ENCODE measurements at regions not wholly inside any gene's neighbourhood (a gene's known extent, or its start where the extent isn't known, plus 50 kb on each side); places are given as distances from the start of the nearest gene placed in this dataset.
"Not testable (repeated sequence)": the region's sequence is repeated elsewhere in the genome, so short reads cannot be mapped to it uniquely, and the experiment has no call there.

DNA sequence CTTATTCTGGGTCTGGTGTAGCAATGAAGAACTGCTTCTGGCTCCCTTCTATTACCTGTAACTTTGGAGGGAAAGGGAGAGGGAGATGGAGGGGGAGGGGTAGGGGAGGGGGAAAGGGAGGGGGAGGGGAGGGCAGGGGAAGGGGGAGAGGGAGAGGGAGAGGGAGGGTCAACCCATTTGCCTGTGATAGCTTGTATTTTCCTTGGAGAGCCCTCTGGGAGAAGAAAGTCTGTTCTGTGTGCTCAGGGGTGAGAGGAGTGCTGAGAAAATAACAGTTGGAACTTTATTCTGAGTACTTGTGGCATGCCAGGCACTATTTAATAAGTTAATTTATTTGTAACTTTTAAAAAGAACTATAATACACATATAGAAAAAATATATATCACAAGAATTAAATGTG lies 70.7 kb upstream of the TSPAN2 start:
- intact Hi-C loops (cut with micrococcal nuclease), result no loop called here
- Mint-ChIP-seq H3K9me3 (no peaks in the 10 kb centered on the region), H3K36me3 (ENCODE audit: low read depth) (no peaks in the 10 kb centered on the region), H3K4me1 (no peaks in the 10 kb centered on the region), H3K27ac (no peak overlapping the region), H3K4me3 (no peak overlapping the region), H3K27me3 (peaks cover 6% of the 10 kb centered on the region)
- DNase-seq, result no peak

DNA sequence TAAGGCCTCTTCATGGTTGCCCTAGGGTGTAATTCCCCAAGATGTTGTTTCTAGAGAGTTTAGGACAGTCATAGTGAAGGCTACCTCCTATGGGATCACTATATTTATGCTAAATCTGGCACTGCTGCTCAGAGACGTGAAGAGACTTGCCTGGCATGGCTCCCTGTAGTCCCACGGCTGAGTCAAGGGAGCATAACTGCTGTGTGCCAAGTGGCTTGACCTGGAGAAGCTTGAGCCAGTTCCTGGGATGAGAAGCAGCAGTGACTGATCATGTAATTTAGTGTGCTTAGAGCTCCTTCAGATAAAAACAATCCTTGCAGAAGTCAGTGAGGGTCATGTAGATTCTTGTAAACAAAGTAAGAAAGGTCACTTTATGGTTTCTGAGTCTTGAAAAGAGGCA lies 68.9 kb upstream of the TSPAN2 start:
- no peak for DNase-seq
- no peaks in the 10 kb centered on the region for H3K36me3 Mint-ChIP-seq (ENCODE audit: low read depth)

DNA sequence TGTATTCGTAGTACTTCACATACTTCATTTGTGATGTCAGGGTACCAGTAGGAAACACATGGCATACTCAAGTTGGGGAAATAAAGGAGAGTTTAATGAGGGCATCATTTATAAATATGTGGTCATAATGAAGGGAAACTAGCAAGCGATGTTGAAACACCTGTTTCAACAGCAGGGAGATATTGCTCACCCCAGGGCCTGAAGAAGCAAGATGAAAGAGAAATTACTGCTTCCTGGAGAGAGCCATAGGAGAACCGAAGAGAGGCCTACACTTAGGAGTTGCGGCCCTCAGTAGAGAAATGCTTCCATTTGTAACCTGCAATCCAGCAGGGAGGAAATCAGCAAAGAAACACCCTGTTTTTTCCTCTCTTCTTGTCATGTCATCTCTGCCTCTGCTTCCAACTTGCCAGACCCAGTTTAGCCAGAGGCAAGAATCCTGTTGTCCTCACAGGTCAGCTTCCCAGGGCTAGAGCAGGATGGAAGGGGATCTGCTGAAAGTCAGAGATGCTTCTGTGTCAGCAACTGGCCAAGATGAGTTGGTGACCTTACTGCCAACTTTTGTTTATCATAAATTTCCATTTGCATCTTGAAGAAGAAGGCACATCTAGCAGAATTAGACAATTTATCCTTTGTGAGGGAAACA lies 67.6 kb upstream of the TSPAN2 start:
- no peaks in the 10 kb centered on the region for H3K9me3 Mint-ChIP-seq
- intact Hi-C loops (cut with micrococcal nuclease), result no loop called here
- peaks cover 2% of the 10 kb centered on the region for H3K27me3 Mint-ChIP-seq
- no peaks in the 10 kb centered on the region for H3K36me3 Mint-ChIP-seq (ENCODE audit: low read depth)
- no peak overlapping the region for H3K4me3 Mint-ChIP-seq
- no peak for DNase-seq
- H3K27ac Mint-ChIP-seq, result no peak overlapping the region
- H3K4me1 Mint-ChIP-seq, result no peaks in the 10 kb centered on the region

More for the DNA sequence above, 68.9 kb upstream of the TSPAN2 start:
- H3K4me1 Mint-ChIP-seq, result no peaks in the 10 kb centered on the region
- no peak overlapping the region for H3K4me3 Mint-ChIP-seq
- H3K9me3 Mint-ChIP-seq, result no peaks in the 10 kb centered on the region
- intact Hi-C loops (cut with micrococcal nuclease), result no loop called here
- no peak overlapping the region for H3K27ac Mint-ChIP-seq
- H3K27me3 Mint-ChIP-seq, result peaks cover 2% of the 10 kb centered on the region

DNA sequence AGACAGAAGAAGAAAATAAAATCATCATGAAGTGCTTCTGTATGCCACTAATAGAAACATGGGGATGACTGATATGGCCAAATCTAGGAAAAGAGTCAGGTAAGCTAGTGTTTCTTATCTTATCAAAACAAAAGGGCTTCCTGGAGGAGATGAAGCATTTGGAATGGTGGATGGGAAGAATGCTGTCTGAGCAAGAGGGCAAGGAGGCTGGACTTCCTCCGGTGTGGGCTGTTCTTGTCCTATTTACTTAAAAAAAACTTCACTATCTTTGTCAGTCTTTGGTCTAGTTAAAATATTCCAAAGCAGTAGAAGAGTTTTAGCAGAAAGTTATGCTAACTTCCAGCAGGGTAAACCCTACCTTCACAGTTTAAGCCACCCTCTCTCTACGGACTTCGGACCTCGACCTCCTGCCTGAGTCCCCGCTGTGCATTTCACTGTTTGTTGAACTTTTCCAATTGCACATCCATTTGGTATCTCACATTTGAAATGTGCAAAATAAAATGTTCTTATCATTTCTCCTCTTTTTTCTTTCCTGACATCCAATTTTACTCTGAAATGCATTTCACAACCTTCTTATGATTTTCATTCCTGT lies 64.8 kb upstream of the TSPAN2 start:
- no peak for DNase-seq
- Mint-ChIP-seq H3K4me3 (no peak overlapping the region), H3K27ac (no peak overlapping the region)

DNA sequence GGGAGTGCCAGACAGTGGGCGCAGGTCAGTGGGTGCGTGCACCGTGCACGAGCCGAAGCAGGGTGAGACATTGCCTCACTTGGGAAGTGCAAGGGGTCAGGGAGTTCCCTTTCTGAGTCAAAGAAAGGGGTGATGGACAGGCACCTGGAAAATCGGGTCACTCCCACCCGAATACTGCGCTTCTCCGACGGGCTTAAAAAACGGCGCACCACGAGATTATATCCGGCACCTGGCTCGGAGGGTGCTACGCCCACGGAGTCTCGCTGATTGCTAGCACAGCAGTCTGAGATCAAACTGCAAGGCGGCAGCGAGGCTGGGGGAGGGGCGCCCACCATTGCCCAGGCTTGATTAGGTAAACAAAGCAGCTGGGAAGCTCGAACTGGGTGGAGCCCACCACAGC lies 58.6 kb upstream of the TSPAN2 start:
- Mint-ChIP-seq H3K4me3 (peak overlapping the region; percentile 56), H3K27me3 (peaks cover 28% of the 10 kb centered on the region)
- intact Hi-C loops (cut with micrococcal nuclease); DNase-seq; H3K36me3 Mint-ChIP-seq (ENCODE audit: low read depth); H3K27ac Mint-ChIP-seq; H3K4me1 Mint-ChIP-seq; H3K9me3 Mint-ChIP-seq: not testable (repeated sequence)

More for the DNA sequence above, 64.8 kb upstream of the TSPAN2 start:
- intact Hi-C loops (cut with micrococcal nuclease), result no loop called here
- peaks cover 2% of the 10 kb centered on the region for H3K27me3 Mint-ChIP-seq
- H3K9me3 Mint-ChIP-seq, result no peaks in the 10 kb centered on the region
- H3K4me1 Mint-ChIP-seq, result no peaks in the 10 kb centered on the region
- no peaks in the 10 kb centered on the region for H3K36me3 Mint-ChIP-seq (ENCODE audit: low read depth)

DNA sequence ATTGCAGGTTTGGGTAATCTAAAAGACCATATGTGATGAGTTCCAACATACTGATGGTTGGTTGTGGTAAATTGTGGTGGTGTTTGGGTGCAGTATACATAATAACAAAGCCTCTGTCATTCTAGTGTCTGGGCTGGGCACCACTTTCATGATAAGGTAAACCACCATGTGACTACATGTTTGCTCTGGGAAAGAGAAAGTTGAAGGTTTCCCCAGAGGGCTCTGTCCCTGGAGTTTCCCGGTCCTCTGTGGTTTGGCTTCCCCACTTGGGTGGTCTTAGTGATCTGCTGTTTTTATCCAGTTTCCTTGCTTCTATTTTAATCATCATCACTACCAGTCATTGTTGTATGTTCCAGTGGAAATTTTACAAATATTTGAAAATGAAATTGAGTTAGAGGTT lies 55.9 kb upstream of the TSPAN2 start:
- Mint-ChIP-seq H3K4me1 (peaks cover 3% of the 10 kb centered on the region), H3K27ac (no peak overlapping the region), H3K27me3 (peaks cover 38% of the 10 kb centered on the region), H3K9me3 (no peaks in the 10 kb centered on the region), H3K36me3 (ENCODE audit: low read depth) (no peaks in the 10 kb centered on the region), H3K4me3 (no peak overlapping the region)
- DNase-seq, result no peak
- intact Hi-C loops (cut with micrococcal nuclease), result no loop called here

DNA sequence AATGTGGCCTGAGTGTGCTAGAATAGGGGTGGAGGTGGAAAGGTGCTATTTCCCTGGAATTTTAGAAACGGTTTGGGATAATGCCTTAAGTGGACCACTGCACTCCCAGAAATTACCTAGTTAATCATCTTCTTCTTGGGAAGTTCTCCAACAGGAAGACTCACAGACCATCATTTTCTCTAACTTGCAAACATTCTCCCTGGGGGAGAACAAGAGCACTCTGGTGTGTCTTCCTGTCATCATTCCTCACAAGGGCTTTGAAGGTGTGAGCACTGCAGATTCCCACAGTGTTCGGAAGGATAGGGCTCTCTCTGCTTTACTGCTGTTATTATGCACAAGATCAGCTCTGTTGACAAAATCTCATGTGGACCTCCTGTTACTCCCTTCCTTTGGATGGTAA lies 54.9 kb upstream of the TSPAN2 start:
- DNase-seq, result no peak
- Mint-ChIP-seq H3K4me3 (no peak overlapping the region), H3K9me3 (no peaks in the 10 kb centered on the region), H3K27me3 (peaks cover 44% of the 10 kb centered on the region), H3K4me1 (peaks cover 3% of the 10 kb centered on the region), H3K36me3 (ENCODE audit: low read depth) (no peaks in the 10 kb centered on the region), H3K27ac (no peak overlapping the region)
- intact Hi-C loops (cut with micrococcal nuclease), result no loop called here

DNA sequence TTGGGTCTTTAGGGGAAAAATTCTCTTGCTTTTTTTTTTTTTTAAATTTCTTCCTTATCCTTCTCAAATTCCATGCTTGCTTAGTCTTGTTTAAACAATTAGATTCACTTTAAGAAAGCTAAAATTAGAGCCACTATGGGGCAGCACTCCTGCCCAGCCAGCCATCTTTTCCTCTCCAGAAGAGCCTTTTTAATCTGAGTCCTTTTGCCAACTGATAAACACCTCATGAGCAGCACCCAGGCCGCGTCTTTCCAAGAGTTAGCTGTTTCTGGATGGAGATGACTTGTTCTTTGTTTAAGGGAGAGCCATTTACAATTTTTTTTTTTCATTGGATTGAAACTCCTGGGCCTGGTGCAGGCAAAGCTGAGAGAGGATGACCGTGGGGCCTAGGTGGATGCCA lies 53.3 kb upstream of the TSPAN2 start:
- Mint-ChIP-seq H3K4me1 (peaks cover 5% of the 10 kb centered on the region), H3K9me3 (no peaks in the 10 kb centered on the region), H3K36me3 (ENCODE audit: low read depth) (no peaks in the 10 kb centered on the region), H3K4me3 (no peak overlapping the region), H3K27me3 (peaks cover 42% of the 10 kb centered on the region), H3K27ac (no peak overlapping the region)
- DNase-seq, result no peak
- intact Hi-C loops (cut with micrococcal nuclease), result no loop called here

DNA sequence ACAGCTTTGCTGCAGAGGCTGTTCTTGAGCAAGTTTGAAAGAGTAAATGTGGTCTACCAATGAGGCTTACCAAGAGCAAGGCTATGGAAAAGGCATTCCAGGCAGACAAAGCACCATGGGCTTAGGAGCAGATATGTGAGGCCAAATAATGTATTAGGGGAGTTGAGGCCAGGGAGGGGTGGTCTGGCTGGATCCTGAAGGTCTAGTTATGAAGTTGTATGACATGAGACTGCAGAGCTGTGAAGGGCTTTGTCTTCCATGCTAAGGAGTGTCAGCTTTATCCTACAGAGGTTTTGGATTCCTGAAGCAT lies 51.8 kb upstream of the TSPAN2 start:
- intact Hi-C loops (cut with micrococcal nuclease), result no loop called here
- DNase-seq, result no peak
- Mint-ChIP-seq H3K36me3 (ENCODE audit: low read depth) (no peaks in the 10 kb centered on the region), H3K27ac (no peak overlapping the region), H3K4me3 (no peak overlapping the region), H3K9me3 (no peaks in the 10 kb centered on the region), H3K4me1 (peaks cover 3% of the 10 kb centered on the region), H3K27me3 (peaks cover 30% of the 10 kb centered on the region)

DNA sequence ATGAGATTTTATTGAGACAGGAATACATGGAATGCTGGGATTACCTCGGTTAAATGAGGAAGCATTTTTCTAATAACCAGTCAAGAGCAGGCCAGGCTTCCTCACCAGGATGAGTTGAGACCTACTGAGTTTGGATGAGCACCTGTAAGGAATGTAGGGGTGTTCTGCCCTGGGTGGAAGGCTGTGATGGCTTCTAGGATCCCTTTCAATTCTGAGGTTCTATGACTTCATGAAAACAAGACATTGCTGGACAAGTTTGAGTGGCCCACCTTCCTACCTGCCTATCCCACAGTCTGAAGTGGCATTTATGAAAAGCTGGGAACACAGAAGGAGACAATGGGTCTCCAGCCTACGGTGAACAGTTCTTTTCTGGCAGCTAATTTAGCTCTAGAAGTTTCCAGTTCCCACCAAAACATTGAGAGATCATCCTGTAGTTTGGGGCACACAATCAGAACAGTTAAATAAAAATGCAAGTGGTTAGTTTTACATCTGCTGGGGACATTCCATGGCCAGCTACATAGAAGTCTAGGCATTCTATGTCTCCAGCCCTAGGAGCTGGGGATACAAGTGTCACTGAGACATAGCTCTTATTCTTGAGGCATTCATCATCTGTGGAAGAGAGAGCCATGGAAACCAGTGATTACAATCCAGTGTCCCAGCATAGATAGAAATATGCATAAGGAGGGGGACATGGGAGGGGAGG lies 51.3 kb upstream of the TSPAN2 start:
- DNase-seq, result no peak
- intact Hi-C loops (cut with micrococcal nuclease), result no loop called here

DNA sequence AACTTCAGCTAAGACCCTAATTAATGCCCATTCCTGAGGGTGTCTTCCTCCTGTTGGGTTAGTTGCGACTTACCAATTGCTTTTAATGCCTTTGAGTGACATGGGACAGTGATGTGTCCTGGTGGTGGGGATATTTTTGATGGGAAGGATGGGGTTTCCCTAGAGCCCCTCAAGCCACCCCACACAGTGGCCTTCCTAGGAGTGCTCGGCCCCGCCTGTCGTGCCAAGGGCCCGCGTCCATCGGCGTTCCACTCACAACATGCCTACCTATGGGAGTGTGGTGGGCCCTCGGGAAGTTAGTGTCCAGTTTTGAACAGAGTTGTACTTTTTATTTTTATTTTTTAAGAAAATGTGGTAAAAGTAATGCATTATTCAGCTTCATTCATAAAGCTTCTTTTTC lies 50.1 kb upstream of the TSPAN2 start:
- Mint-ChIP-seq H3K27me3 (peaks cover 25% of the 10 kb centered on the region), H3K27ac (no peak overlapping the region), H3K36me3 (ENCODE audit: low read depth) (no peaks in the 10 kb centered on the region), H3K9me3 (no peaks in the 10 kb centered on the region), H3K4me1 (peaks cover 3% of the 10 kb centered on the region), H3K4me3 (peak overlapping the region; percentile 22)
- no peak for DNase-seq
- intact Hi-C loops (cut with micrococcal nuclease), result loop anchor here (1.0 kb wide), 2 partner anchors 330 to 456 kb away; no protein-coding TSS in a partner anchor

More for the DNA sequence above, 51.3 kb upstream of the TSPAN2 start:
- peaks cover 27% of the 10 kb centered on the region for H3K27me3 Mint-ChIP-seq
- H3K4me3 Mint-ChIP-seq, result no peak overlapping the region
- H3K27ac Mint-ChIP-seq, result no peak overlapping the region
- no peaks in the 10 kb centered on the region for H3K9me3 Mint-ChIP-seq
- no peaks in the 10 kb centered on the region for H3K36me3 Mint-ChIP-seq (ENCODE audit: low read depth)
- H3K4me1 Mint-ChIP-seq, result peaks cover 3% of the 10 kb centered on the region
